Esophagus muscularis mucosa (tissue), 4 donors: ENCODE measurements at regions not wholly inside any gene's neighbourhood (a gene's known extent, or its start where the extent isn't known, plus 50 kb on each side); places are given as distances from the start of the nearest gene placed in this dataset.

ENCODE experiments used
- DNase-seq: peaks from one replicate; pipeline ENCODE4 v3.0.0-alpha.2; 2017; ENCODE audit errors: extremely low spot score
- H3K27ac ChIP-seq, 4 donors: fragments of 200-600 bp; sonication (generic); replicated peaks in 1 of 4; 1 replicate in 3 of 4; 2 replicates in 1 of 4; pipeline ENCODE4 v1.5.1; 2016 to 2019; ENCODE audit warnings: mild to moderate bottlenecking in 1 of 4
- H3K27me3 ChIP-seq, 4 donors: fragments of 200-600 bp; sonication (generic); one replicate each; pipeline versions ENCODE4 v1.5.1 to v1.6.0; 2016 to 2019
- H3K36me3 ChIP-seq, 4 donors: fragments of 200-600 bp; sonication (generic); one replicate each; pipeline ENCODE4 v1.5.1; 2016 to 2019
- H3K4me1 ChIP-seq, 4 donors: fragments of 200-600 bp; sonication (generic); one replicate each; pipeline ENCODE4 v1.5.1; 2016 to 2019
- H3K4me3 ChIP-seq, 4 donors: fragments of 200-600 bp; sonication (generic); 1 replicate in 2 of 4; 2 replicates in 2 of 4; pipeline ENCODE4 v1.5.1; 2016 to 2019; ENCODE audit warnings: mild to moderate bottlenecking in 4 of 4, moderate library complexity in 1 of 4
- H3K9me3 ChIP-seq, 4 donors: fragments of 200-600 bp; sonication (generic); 1 replicate in 3 of 4; 2 replicates in 1 of 4; pipeline ENCODE4 v1.5.1; 2016 to 2019
- EP300 ChIP-seq: sonication (generic); formaldehyde crosslinking; IDR thresholded peaks from one replicate; pipeline ENCODE4 v1.6.1; 2017; ENCODE audit warnings: antibody characterized with exemption
- POLR2A ChIP-seq: fragments of 450-650 bp; IDR thresholded peaks from one replicate; pipeline ENCODE4 v1.6.1; 2017; ENCODE audit warnings: antibody characterized with exemption, moderate library complexity, mild to moderate bottlenecking, low read depth
- POLR2AphosphoS5 ChIP-seq, 2 donors: sonication (generic); formaldehyde crosslinking; IDR thresholded peaks; one replicate each; pipeline ENCODE4 v1.6.1; 2017; ENCODE audit warnings: antibody characterized with exemption in 2 of 2
- WGBS: methylation state at CpG from one replicate; pipeline ENCODE4 v1.1.5; 2018; 5-methylcytosine and 5-hydroxymethylcytosine counted together
- intact Hi-C: fragments of 100-400 bp; cut with DNase I; formaldehyde crosslinking; loops from one replicate; pipeline ENCODE4 v1.15.1; 2023
- TF ChIP-seq, protein P1 (sequence below), 3 experiments: fragments of 200-600 bp in 2 of 3; fragments of 450-650 bp in 1 of 3; sonication (generic) in 2 of 3; IDR thresholded peaks; one replicate each; pipeline ENCODE4 v1.5.1; 2017 to 2019; ENCODE audit warnings: antibody characterized with exemption in 3 of 3, mild to moderate bottlenecking in 2 of 3, moderate library complexity in 1 of 3

DNA sequence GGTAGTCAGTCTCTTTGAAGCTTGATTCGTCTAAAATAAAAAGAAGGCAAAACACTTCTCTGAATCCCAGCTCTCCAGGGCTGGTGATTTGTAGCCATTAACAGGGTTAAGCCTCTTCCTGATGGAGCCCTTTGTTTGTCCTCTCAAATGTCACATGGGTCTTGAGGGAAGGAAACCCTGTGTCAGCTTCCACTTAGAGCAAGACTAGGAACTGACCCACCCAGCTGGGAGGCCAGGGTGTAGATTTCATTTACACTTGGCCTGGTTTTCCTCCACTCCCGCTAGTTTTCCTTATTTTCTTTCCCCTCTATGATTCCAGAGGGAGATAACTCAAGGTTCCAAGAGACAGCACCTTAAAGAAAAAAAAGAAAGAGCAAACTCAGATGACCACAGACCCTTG is 230.5 kb upstream of the EGLN3 start:
- Histone ChIP-seq H3K4me3 (no peak overlapping the region), H3K27me3 (no peaks in the 10 kb centered on the region), H3K36me3 (no peaks in the 10 kb centered on the region), H3K27ac (no peak overlapping the region), H3K9me3 (no peaks in the 10 kb centered on the region), H3K4me1 (peaks cover 0 to 10% (median 5%) of the 10 kb centered on the region in 4 donors)
- no peak for DNase-seq
- intact Hi-C loops = no loop called here
- WGBS = 74% methylated on average over 2 of the region's 2 CpGs
- TF ChIP-seq, protein P1, sequence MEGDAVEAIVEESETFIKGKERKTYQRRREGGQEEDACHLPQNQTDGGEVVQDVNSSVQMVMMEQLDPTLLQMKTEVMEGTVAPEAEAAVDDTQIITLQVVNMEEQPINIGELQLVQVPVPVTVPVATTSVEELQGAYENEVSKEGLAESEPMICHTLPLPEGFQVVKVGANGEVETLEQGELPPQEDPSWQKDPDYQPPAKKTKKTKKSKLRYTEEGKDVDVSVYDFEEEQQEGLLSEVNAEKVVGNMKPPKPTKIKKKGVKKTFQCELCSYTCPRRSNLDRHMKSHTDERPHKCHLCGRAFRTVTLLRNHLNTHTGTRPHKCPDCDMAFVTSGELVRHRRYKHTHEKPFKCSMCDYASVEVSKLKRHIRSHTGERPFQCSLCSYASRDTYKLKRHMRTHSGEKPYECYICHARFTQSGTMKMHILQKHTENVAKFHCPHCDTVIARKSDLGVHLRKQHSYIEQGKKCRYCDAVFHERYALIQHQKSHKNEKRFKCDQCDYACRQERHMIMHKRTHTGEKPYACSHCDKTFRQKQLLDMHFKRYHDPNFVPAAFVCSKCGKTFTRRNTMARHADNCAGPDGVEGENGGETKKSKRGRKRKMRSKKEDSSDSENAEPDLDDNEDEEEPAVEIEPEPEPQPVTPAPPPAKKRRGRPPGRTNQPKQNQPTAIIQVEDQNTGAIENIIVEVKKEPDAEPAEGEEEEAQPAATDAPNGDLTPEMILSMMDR (IDR thresholded peaks at IDR 0.05) = no peak
- no peak for TF ChIP-seq POLR2A
- TF ChIP-seq EP300 = no peak
- TF ChIP-seq POLR2AphosphoS5 (IDR thresholded peaks at IDR 0.05) = no peak

DNA sequence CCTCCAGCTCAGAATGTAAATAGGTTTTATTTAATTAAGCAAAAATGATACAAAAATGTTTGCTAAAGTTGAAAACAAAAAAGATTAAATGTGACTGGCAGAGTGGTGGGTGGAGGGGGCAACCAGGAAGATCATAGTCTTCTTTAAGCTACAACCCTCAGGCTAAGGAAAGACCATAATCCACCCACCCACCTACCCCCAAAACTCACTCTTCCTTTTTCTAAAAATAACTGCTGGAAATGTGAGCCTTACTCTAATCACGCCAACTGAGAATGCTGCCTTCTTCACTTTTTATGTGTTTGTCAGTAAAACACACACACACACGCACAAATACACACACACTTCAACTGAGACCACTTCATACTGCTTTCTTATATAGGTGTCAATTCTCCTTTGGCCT is 230.0 kb upstream of the EGLN3 start:
- Histone ChIP-seq H3K27me3 (no peaks in the 10 kb centered on the region), H3K27ac (no peak overlapping the region), H3K36me3 (no peaks in the 10 kb centered on the region), H3K9me3 (no peaks in the 10 kb centered on the region), H3K4me1 (peaks cover 0 to 10% (median 5%) of the 10 kb centered on the region in 4 donors), H3K4me3 (no peak overlapping the region)
- TF ChIP-seq POLR2A (no peak), POLR2AphosphoS5 (IDR thresholded peaks at IDR 0.05) (no peak), EP300 (no peak)
- TF ChIP-seq, protein P1 (IDR thresholded peaks at IDR 0.05) = no peak
- intact Hi-C loops = no loop called here
- WGBS = 85% methylated on average over 2 of the region's 2 CpGs
- DNase-seq = no peak

DNA sequence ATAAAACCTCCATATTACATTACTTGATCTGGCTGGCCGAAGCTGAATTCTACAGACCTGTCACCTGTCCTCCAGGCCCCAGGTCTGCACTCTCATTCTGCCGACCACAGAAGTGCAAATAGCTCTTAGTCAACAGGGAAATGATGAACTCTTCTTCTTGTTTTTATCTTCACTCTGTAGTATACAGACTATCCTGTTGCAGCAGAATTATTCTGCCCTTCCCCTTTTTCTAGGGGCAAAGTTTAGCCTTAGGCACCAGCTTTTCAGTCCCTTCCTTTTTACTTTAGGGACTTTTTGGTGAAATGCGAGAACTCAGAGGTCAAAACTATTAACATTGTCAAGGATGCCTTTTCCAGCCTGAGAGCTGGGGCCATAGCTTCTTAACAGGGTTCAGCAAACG is 229.6 kb upstream of the EGLN3 start:
- no peak for DNase-seq
- Histone ChIP-seq H3K4me3 (no peak overlapping the region), H3K27me3 (no peaks in the 10 kb centered on the region), H3K27ac (no peak overlapping the region), H3K9me3 (no peaks in the 10 kb centered on the region), H3K36me3 (no peaks in the 10 kb centered on the region), H3K4me1 (peaks cover 0 to 10% (median 5%) of the 10 kb centered on the region in 4 donors)
- intact Hi-C loops = no loop called here
- TF ChIP-seq POLR2AphosphoS5 (IDR thresholded peaks at IDR 0.05) = no peak
- TF ChIP-seq, protein P1 (IDR thresholded peaks at IDR 0.05) = no peak
- no peak for TF ChIP-seq POLR2A
- TF ChIP-seq EP300 = no peak
- WGBS = 72% methylated on average over 4 of the region's 4 CpGs

DNA sequence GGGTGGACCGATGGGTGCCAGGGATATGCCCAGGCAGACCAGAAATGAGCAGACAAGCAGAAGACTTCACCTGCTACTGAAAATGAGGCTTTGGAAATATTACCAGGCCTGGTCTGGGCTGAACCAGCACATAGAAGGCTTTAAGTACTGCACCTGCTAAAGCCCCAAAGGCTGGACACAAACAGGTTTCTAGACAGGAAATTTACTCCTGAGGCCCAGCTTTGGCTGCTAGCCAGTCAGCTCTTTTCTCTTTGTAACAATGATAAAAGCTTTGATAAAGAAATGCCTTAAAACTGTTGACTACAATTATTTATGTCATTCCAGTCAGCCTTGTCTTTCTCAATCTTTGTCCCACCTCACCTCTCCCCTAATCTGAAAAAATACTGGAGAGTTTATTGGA is 228.9 kb upstream of the EGLN3 start:
- Histone ChIP-seq H3K4me1 (peaks cover 0 to 10% (median 5%) of the 10 kb centered on the region in 4 donors), H3K27ac (no peak overlapping the region), H3K36me3 (no peaks in the 10 kb centered on the region), H3K9me3 (no peaks in the 10 kb centered on the region), H3K27me3 (no peaks in the 10 kb centered on the region), H3K4me3 (no peak overlapping the region)
- no peak for TF ChIP-seq POLR2AphosphoS5 (IDR thresholded peaks at IDR 0.05)
- TF ChIP-seq, protein P1 (IDR thresholded peaks at IDR 0.05) = no peak
- no peak for TF ChIP-seq POLR2A
- no peak for TF ChIP-seq EP300
- intact Hi-C loops = no loop called here
- 100% methylated on average over 1 of the region's 1 CpG for WGBS
- DNase-seq = no peak

DNA sequence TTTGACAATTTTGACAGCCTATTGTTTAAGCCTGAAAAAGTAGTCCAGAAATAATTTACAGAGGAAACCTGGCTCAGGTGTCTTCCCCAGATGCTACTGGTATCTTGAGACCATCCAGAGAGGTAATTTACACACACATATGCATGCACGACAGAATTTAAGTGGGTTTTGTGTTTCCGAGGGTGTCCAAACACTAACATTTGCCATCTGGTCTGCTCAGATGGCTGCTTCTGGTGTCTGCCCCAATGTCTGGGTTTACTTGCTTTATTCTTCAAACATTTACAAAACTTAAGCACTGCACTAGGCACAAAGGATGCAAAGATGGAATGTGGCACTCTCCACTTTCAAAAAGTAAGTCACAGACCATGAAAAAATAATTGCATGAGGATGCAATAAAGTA is 226.6 kb upstream of the EGLN3 start:
- H3K4me3 ChIP-seq = no peak overlapping the region
- no peaks in the 10 kb centered on the region for H3K36me3 ChIP-seq
- TF ChIP-seq POLR2AphosphoS5 (IDR thresholded peaks at IDR 0.05) = no peak
- TF ChIP-seq EP300 = no peak
- no peak for TF ChIP-seq POLR2A
- TF ChIP-seq, protein P1 (IDR thresholded peaks at IDR 0.05) = no peak
- no peak for DNase-seq
- 94% methylated on average over 2 of the region's 2 CpGs for WGBS
- H3K4me1 ChIP-seq = peaks cover 10 to 20% (median 11%) of the 10 kb centered on the region in 4 donors
- no peaks in the 10 kb centered on the region for H3K27me3 ChIP-seq
- no peaks in the 10 kb centered on the region for H3K9me3 ChIP-seq
- H3K27ac ChIP-seq = no peak overlapping the region
- intact Hi-C loops = no loop called here
